ENCODE measurements at regions not wholly inside any gene's neighbourhood (a gene's known extent, or its start where the extent isn't known, plus 50 kb on each side); places are given as distances from the start of the nearest gene placed in this dataset.

- H3K4me3 ChIP-seq (ENCODE audit: low read depth, low read length), result no peak overlapping the region
- H3K27me3 ChIP-seq (ENCODE audit: control insufficient read depth, insufficient read depth, low read length), result no peaks in the 10 kb centered on the region
- no peaks in the 10 kb centered on the region for H3K36me3 ChIP-seq (ENCODE audit: control insufficient read depth, insufficient read depth, low read length)
- no peak overlapping the region for H3K27ac ChIP-seq (ENCODE audit: low read depth, low read length)
- H3K9me3 ChIP-seq (ENCODE audit: control insufficient read depth, insufficient read depth, low read length), result no peaks in the 10 kb centered on the region
- H3K4me1 ChIP-seq (ENCODE audit: control insufficient read depth, insufficient read depth, low read length), result no peaks in the 10 kb centered on the region
- H3K9ac ChIP-seq (ENCODE audit: low read depth, low read length), result no peak overlapping the region
Measured at GRCh38 chr2:114040826-114041225, 150.9 kb downstream of the ACTR3 start.

GRCh38 chr2:114044985-114045384 lies 155.1 kb downstream of the ACTR3 start:
- no peaks in the 10 kb centered on the region for H3K36me3 ChIP-seq (ENCODE audit: control insufficient read depth, insufficient read depth, low read length)
- no peaks in the 10 kb centered on the region for H3K27me3 ChIP-seq (ENCODE audit: control insufficient read depth, insufficient read depth, low read length)
- no peak overlapping the region for H3K4me3 ChIP-seq (ENCODE audit: low read depth, low read length)
- no peaks in the 10 kb centered on the region for H3K4me1 ChIP-seq (ENCODE audit: control insufficient read depth, insufficient read depth, low read length)
- H3K9me3 ChIP-seq (ENCODE audit: control insufficient read depth, insufficient read depth, low read length), result no peaks in the 10 kb centered on the region
- no peak overlapping the region for H3K27ac ChIP-seq (ENCODE audit: low read depth, low read length)
- H3K9ac ChIP-seq (ENCODE audit: low read depth, low read length), result no peak overlapping the region

GRCh38 chr2:114046373-114046772 lies 156.5 kb downstream of the ACTR3 start:
- Histone ChIP-seq H3K9me3 (ENCODE audit: control insufficient read depth, insufficient read depth, low read length) (no peaks in the 10 kb centered on the region), H3K9ac (ENCODE audit: low read depth, low read length) (no peak overlapping the region), H3K27ac (ENCODE audit: low read depth, low read length) (no peak overlapping the region)

DNA sequence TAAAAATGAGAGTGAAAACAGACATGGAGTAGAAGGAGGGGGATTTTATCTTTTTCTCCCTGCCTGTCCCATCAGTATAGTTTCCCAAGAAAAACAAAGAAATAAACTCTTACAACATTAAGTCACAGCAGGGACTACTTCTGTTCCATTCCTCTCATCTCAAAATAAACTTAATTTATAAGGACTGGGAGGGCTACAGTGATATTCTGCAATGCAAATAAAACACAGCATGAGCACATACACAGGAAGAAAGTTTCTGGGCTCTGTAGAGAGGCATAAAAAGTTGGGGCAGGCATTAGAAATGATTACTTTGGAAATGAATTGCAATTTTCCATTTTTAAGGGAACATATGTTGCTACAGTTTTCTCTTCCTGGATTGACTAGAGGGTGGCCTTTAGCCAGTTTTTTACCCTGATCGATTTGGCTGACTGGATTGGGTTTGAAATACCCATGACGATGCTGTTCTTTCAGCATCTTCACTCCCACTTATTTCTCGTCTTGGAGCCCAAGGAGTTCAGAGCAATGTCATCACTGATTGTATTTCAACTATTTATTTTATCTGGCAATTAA lies 157.1 kb downstream of the ACTR3 start:
- H3K9ac ChIP-seq (ENCODE audit: low read depth, low read length), result no peak overlapping the region

More at GRCh38 chr2:114046373-114046772, 156.5 kb downstream of the ACTR3 start:
- no peak overlapping the region for H3K4me3 ChIP-seq (ENCODE audit: low read depth, low read length)
- no peaks in the 10 kb centered on the region for H3K4me1 ChIP-seq (ENCODE audit: control insufficient read depth, insufficient read depth, low read length)
- no peaks in the 10 kb centered on the region for H3K27me3 ChIP-seq (ENCODE audit: control insufficient read depth, insufficient read depth, low read length)
- H3K36me3 ChIP-seq (ENCODE audit: control insufficient read depth, insufficient read depth, low read length), result no peaks in the 10 kb centered on the region

GRCh38 chr2:114049280-114049679 lies 159.4 kb downstream of the ACTR3 start:
- no peak overlapping the region for H3K4me3 ChIP-seq (ENCODE audit: low read depth, low read length)
- no peaks in the 10 kb centered on the region for H3K4me1 ChIP-seq (ENCODE audit: control insufficient read depth, insufficient read depth, low read length)
- no peaks in the 10 kb centered on the region for H3K9me3 ChIP-seq (ENCODE audit: control insufficient read depth, insufficient read depth, low read length)
- H3K27me3 ChIP-seq (ENCODE audit: control insufficient read depth, insufficient read depth, low read length), result no peaks in the 10 kb centered on the region
- no peak overlapping the region for H3K9ac ChIP-seq (ENCODE audit: low read depth, low read length)
- H3K27ac ChIP-seq (ENCODE audit: low read depth, low read length), result no peak overlapping the region
- no peaks in the 10 kb centered on the region for H3K36me3 ChIP-seq (ENCODE audit: control insufficient read depth, insufficient read depth, low read length)

More for the DNA sequence above, 157.1 kb downstream of the ACTR3 start:
- H3K4me3 ChIP-seq (ENCODE audit: low read depth, low read length), result no peak overlapping the region
- H3K9me3 ChIP-seq (ENCODE audit: control insufficient read depth, insufficient read depth, low read length), result no peaks in the 10 kb centered on the region
- no peaks in the 10 kb centered on the region for H3K4me1 ChIP-seq (ENCODE audit: control insufficient read depth, insufficient read depth, low read length)
- H3K36me3 ChIP-seq (ENCODE audit: control insufficient read depth, insufficient read depth, low read length), result no peaks in the 10 kb centered on the region
- no peaks in the 10 kb centered on the region for H3K27me3 ChIP-seq (ENCODE audit: control insufficient read depth, insufficient read depth, low read length)
- no peak overlapping the region for H3K27ac ChIP-seq (ENCODE audit: low read depth, low read length)

GRCh38 chr2:114049826-114050225 lies 159.9 kb downstream of the ACTR3 start:
- H3K27me3 ChIP-seq (ENCODE audit: control insufficient read depth, insufficient read depth, low read length), result no peaks in the 10 kb centered on the region
- H3K9ac ChIP-seq (ENCODE audit: low read depth, low read length), result no peak overlapping the region
- H3K36me3 ChIP-seq (ENCODE audit: control insufficient read depth, insufficient read depth, low read length), result no peaks in the 10 kb centered on the region
- no peak overlapping the region for H3K4me3 ChIP-seq (ENCODE audit: low read depth, low read length)
- no peaks in the 10 kb centered on the region for H3K9me3 ChIP-seq (ENCODE audit: control insufficient read depth, insufficient read depth, low read length)
- H3K27ac ChIP-seq (ENCODE audit: low read depth, low read length), result no peak overlapping the region
- H3K4me1 ChIP-seq (ENCODE audit: control insufficient read depth, insufficient read depth, low read length), result no peaks in the 10 kb centered on the region

DNA sequence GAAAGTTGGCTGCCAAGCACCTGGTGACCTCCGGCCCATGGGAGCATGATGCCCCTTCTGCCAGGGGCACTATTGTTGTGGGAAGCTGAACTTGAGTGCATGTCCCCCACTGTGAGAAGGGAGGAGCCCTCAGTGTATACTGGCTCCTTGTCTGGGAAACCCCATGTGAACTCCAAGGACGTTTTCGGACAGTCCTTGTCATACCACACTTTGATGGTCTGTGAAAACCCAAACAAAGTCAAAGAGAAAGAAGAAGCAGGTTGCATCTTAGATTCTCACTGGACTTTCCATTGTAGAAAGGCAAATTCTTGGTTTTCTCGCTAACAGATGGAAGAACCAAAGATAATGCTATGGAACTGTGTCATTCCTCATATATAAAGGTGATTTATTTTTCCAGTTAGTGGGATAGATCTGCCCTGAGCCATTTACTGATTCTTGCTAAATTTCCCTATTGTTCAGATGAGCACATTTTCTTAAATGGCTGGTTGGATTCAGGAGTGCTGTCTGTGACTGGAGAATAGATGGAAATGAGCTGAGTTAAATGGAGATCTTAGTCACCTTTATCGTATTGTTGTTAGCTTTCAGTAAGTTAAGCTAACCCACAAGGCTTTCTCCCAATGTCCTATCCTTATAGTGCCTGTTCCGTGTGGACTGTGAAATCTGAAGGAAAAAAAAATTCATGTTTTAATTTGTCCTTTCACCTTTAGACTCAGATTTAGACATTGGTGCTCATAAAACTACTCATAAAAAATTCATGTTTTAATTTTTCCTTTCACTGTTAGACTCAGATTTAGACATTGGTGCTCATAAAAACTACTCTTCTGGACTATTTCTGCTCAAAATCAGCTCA lies 166.6 kb downstream of the ACTR3 start:
- H3K4me3 ChIP-seq (ENCODE audit: low read depth, low read length), result no peak overlapping the region
- H3K36me3 ChIP-seq (ENCODE audit: control insufficient read depth, insufficient read depth, low read length), result no peaks in the 10 kb centered on the region
- no peak overlapping the region for H3K9ac ChIP-seq (ENCODE audit: low read depth, low read length)
- H3K27me3 ChIP-seq (ENCODE audit: control insufficient read depth, insufficient read depth, low read length), result no peaks in the 10 kb centered on the region
- no peaks in the 10 kb centered on the region for H3K4me1 ChIP-seq (ENCODE audit: control insufficient read depth, insufficient read depth, low read length)
- no peak overlapping the region for H3K27ac ChIP-seq (ENCODE audit: low read depth, low read length)
- H3K9me3 ChIP-seq (ENCODE audit: control insufficient read depth, insufficient read depth, low read length), result no peaks in the 10 kb centered on the region

GRCh38 chr2:114057638-114058037 lies 167.7 kb downstream of the ACTR3 start:
- Histone ChIP-seq H3K27ac (ENCODE audit: low read depth, low read length) (no peak overlapping the region), H3K9ac (ENCODE audit: low read depth, low read length) (no peak overlapping the region), H3K4me1 (ENCODE audit: control insufficient read depth, insufficient read depth, low read length) (no peaks in the 10 kb centered on the region), H3K4me3 (ENCODE audit: low read depth, low read length) (no peak overlapping the region), H3K36me3 (ENCODE audit: control insufficient read depth, insufficient read depth, low read length) (no peaks in the 10 kb centered on the region), H3K9me3 (ENCODE audit: control insufficient read depth, insufficient read depth, low read length) (no peaks in the 10 kb centered on the region), H3K27me3 (ENCODE audit: control insufficient read depth, insufficient read depth, low read length) (no peaks in the 10 kb centered on the region)

- Histone ChIP-seq H3K9ac (ENCODE audit: low read depth, low read length) (no peak overlapping the region), H3K4me3 (ENCODE audit: low read depth, low read length) (no peak overlapping the region), H3K27ac (ENCODE audit: low read depth, low read length) (no peak overlapping the region), H3K4me1 (ENCODE audit: control insufficient read depth, insufficient read depth, low read length) (peaks cover 4% of the 10 kb centered on the region), H3K36me3 (ENCODE audit: control insufficient read depth, insufficient read depth, low read length) (no peaks in the 10 kb centered on the region), H3K9me3 (ENCODE audit: control insufficient read depth, insufficient read depth, low read length) (no peaks in the 10 kb centered on the region), H3K27me3 (ENCODE audit: control insufficient read depth, insufficient read depth, low read length) (no peaks in the 10 kb centered on the region)
Measured at GRCh38 chr2:114061566-114062098, 171.7 kb downstream of the ACTR3 start.

DNA sequence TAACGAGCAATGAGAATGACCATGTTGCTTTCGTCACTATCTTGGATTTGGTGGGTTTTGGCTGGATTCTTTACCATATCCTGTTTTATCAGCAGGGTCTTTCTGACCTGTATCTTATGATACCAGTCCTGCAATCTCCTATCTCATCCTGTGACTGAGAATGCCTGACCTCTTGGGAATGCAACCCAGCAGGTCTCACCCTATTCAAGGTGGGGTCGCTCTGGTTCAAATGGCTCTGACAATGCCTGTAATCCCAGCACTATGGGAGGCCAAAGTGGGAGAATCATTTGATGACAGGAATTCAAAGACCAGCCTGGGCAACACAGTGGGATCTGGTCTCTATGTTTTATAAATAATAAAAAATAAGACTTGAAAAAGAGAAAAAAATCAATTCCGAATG lies 173.5 kb downstream of the ACTR3 start:
- H3K9ac ChIP-seq (ENCODE audit: low read depth, low read length), result no peak overlapping the region
- H3K4me1 ChIP-seq (ENCODE audit: control insufficient read depth, insufficient read depth, low read length), result peaks cover 4% of the 10 kb centered on the region
- no peaks in the 10 kb centered on the region for H3K27me3 ChIP-seq (ENCODE audit: control insufficient read depth, insufficient read depth, low read length)
- H3K9me3 ChIP-seq (ENCODE audit: control insufficient read depth, insufficient read depth, low read length), result no peaks in the 10 kb centered on the region
- no peaks in the 10 kb centered on the region for H3K36me3 ChIP-seq (ENCODE audit: control insufficient read depth, insufficient read depth, low read length)
- H3K27ac ChIP-seq (ENCODE audit: low read depth, low read length), result no peak overlapping the region
- no peak overlapping the region for H3K4me3 ChIP-seq (ENCODE audit: low read depth, low read length)

- H3K36me3 ChIP-seq (ENCODE audit: control insufficient read depth, insufficient read depth, low read length), result no peaks in the 10 kb centered on the region
- H3K9ac ChIP-seq (ENCODE audit: low read depth, low read length), result no peak overlapping the region
- peaks cover 4% of the 10 kb centered on the region for H3K4me1 ChIP-seq (ENCODE audit: control insufficient read depth, insufficient read depth, low read length)
- no peak overlapping the region for H3K27ac ChIP-seq (ENCODE audit: low read depth, low read length)
- no peak overlapping the region for H3K4me3 ChIP-seq (ENCODE audit: low read depth, low read length)
- H3K9me3 ChIP-seq (ENCODE audit: control insufficient read depth, insufficient read depth, low read length), result no peaks in the 10 kb centered on the region
- H3K27me3 ChIP-seq (ENCODE audit: control insufficient read depth, insufficient read depth, low read length), result no peaks in the 10 kb centered on the region
Measured at GRCh38 chr2:114065731-114066130, 175.8 kb downstream of the ACTR3 start.
